Colonic mucosa (tissue), 4 donors: ENCODE measurements at regions not wholly inside any gene's neighbourhood (a gene's known extent, or its start where the extent isn't known, plus 50 kb on each side); places are given as distances from the start of the nearest gene placed in this dataset.

Source experiments
- DNase-seq: peaks from one replicate; pipeline ENCODE4 v3.0.0-alpha.2; 2020
- H3K27ac ChIP-seq: fragments of 200-600 bp; one replicate; pipeline ENCODE4 v1.8.0; 2021
- H3K27me3 ChIP-seq: fragments of 200-600 bp; one replicate; pipeline ENCODE4 v1.8.0; 2021
- H3K36me3 ChIP-seq: fragments of 200-600 bp; one replicate; pipeline ENCODE4 v1.8.0; 2021
- H3K4me1 ChIP-seq: fragments of 200-600 bp; one replicate; pipeline ENCODE4 v1.8.0; 2021; ENCODE audit warnings: mild to moderate bottlenecking
- H3K4me3 ChIP-seq: fragments of 200-600 bp; one replicate; pipeline ENCODE4 v1.8.0; 2021
- H3K9ac ChIP-seq, 2 donors: one replicate each; pipeline ENCODE4 v1.7.0; 2013; ENCODE audit warnings: control low read depth in 2 of 2, low read depth in 2 of 2, low read length in 2 of 2
- H3K9me3 ChIP-seq: fragments of 200-600 bp; one replicate; pipeline ENCODE4 v1.8.0; 2021
- intact Hi-C: fragments of 100-400 bp; cut with DNase I; formaldehyde crosslinking; loops from one replicate; pipeline ENCODE4 v1.14.1; 2022
- TF ChIP-seq, protein P1 (sequence below): fragments of 200-600 bp; IDR thresholded peaks from one replicate; pipeline ENCODE4 v1.8.0; 2022; ENCODE audit warnings: antibody characterized with exemption, mild to moderate bottlenecking
- donor health status: healthy.
- donor health status: DM: no; HTN: no; CAD: no.
- donor health status: DM: no; HTN: no; CAD: no.

DNA sequence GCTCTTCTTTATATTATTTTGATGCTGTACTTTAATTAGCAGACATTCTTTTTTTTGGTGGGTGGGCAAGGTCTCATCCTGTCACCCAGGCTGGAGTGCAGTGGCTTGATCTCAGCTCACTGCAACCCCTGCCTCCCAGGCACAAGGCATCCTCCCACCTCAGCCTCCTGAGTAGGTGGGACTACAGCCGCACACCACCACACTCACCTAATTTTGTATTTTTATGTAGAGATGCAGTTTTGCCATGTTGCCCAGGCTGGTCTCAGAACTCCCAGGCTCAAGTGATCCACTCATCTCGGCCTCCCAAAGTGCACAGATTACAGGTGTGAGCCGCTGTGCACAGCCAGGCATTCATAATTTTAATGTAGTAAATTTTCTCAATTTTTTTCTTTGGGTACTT lies 608.1 kb downstream of the ZNF385D start:
- H3K9me3 ChIP-seq, result no peaks in the 10 kb centered on the region
- H3K9ac ChIP-seq, result no peak overlapping the region
- no peaks in the 10 kb centered on the region for H3K4me1 ChIP-seq
- no peak overlapping the region for H3K4me3 ChIP-seq
- no peak overlapping the region for H3K27ac ChIP-seq
- H3K36me3 ChIP-seq, result no peaks in the 10 kb centered on the region
- intact Hi-C loops, result no loop called here
- DNase-seq, result no peak
- TF ChIP-seq, protein P1, sequence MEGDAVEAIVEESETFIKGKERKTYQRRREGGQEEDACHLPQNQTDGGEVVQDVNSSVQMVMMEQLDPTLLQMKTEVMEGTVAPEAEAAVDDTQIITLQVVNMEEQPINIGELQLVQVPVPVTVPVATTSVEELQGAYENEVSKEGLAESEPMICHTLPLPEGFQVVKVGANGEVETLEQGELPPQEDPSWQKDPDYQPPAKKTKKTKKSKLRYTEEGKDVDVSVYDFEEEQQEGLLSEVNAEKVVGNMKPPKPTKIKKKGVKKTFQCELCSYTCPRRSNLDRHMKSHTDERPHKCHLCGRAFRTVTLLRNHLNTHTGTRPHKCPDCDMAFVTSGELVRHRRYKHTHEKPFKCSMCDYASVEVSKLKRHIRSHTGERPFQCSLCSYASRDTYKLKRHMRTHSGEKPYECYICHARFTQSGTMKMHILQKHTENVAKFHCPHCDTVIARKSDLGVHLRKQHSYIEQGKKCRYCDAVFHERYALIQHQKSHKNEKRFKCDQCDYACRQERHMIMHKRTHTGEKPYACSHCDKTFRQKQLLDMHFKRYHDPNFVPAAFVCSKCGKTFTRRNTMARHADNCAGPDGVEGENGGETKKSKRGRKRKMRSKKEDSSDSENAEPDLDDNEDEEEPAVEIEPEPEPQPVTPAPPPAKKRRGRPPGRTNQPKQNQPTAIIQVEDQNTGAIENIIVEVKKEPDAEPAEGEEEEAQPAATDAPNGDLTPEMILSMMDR, result no peak
- no peaks in the 10 kb centered on the region for H3K27me3 ChIP-seq

DNA sequence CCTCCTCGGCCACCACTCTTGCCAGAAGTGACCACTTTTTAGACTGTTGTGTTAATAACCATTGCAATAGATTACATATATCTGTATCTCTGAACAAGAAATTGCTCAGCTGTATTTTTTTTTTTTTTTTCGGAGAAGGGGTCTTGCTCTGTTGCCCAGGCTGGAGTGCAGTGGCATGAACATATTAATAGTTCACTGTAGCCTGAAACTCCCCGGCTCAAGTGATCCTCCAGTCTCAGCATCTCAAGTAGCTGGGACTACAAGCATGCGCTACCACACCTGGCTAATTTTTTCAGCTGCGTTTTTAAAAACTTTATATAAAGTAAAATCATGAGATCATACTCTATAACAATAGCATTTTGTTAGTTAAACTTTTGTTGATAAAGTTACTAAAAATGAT lies 609.0 kb downstream of the ZNF385D start:
- Histone ChIP-seq H3K27me3 (no peaks in the 10 kb centered on the region), H3K27ac (no peak overlapping the region), H3K9ac (no peak overlapping the region), H3K4me3 (no peak overlapping the region), H3K4me1 (no peaks in the 10 kb centered on the region), H3K9me3 (no peaks in the 10 kb centered on the region), H3K36me3 (no peaks in the 10 kb centered on the region)
- DNase-seq, result no peak
- intact Hi-C loops, result no loop called here
- TF ChIP-seq, protein P1, result no peak

DNA sequence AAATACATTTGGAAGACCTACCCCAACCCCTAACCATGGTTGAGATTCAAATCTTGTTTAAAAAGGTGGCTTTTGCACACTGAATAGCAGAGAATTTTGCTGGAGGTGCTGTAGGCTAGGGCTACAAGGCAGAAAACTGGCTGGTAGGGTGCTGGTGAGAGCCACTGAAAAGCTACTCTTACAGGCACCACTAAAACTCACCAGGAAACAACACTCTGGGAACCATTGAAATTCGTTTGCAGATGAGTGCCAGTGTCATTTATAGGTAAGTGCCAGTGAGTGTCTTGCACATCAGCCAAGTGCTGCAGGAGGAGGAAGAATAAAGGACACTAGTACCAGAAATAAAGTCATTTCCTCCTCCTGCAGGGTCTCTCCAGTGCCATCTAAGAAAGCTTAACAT lies 610.2 kb downstream of the ZNF385D start:
- no peak overlapping the region for H3K4me3 ChIP-seq
- H3K36me3 ChIP-seq, result no peaks in the 10 kb centered on the region
- no peaks in the 10 kb centered on the region for H3K9me3 ChIP-seq
- TF ChIP-seq, protein P1, result no peak
- intact Hi-C loops, result no loop called here
- no peak overlapping the region for H3K9ac ChIP-seq
- no peak for DNase-seq
- H3K27ac ChIP-seq, result no peak overlapping the region
- no peaks in the 10 kb centered on the region for H3K27me3 ChIP-seq
- H3K4me1 ChIP-seq, result no peaks in the 10 kb centered on the region

DNA sequence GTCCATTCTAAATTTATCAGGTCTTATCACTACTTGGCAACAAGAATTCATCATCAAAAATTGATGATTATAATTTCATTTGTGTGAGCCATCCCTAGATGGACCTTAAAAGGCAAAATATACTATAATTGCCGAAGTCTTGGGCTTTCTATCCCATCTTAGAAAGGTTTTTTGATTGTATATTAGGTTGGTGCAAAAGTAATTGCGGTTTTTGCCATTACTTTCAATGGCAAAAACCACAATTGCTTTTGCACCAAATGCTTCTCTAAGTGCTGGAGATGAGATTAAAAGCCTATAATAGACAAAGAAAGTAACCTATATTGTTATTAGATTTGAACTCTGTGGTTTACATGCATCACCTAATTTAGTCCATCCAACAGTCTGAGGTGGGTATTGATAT lies 612.9 kb downstream of the ZNF385D start:
- H3K9me3 ChIP-seq, result no peaks in the 10 kb centered on the region
- intact Hi-C loops, result no loop called here
- no peaks in the 10 kb centered on the region for H3K36me3 ChIP-seq
- no peak overlapping the region for H3K27ac ChIP-seq
- no peaks in the 10 kb centered on the region for H3K27me3 ChIP-seq
- no peak overlapping the region for H3K9ac ChIP-seq
- TF ChIP-seq, protein P1, result no peak
- no peak for DNase-seq
- H3K4me1 ChIP-seq, result no peaks in the 10 kb centered on the region
- no peak overlapping the region for H3K4me3 ChIP-seq

DNA sequence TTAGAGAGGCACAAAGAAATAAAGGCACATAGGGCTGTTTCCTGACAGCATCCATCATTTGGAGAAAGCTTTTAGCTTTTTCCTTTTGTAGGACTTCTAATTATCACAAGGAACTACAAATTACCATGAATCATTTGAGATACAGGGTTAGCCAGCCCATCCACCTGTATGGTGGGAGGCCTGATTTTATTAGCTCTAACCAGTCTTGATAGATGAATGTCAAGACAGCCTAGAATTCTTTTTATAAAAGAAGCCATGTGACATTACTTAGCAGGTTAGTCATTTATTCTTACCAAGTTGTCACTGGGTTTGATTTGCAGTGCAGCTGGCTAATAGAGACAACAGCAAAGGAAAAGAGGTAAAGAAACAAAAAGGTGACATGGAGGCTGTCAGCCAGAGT lies 618.1 kb downstream of the ZNF385D start:
- no peak overlapping the region for H3K27ac ChIP-seq
- TF ChIP-seq, protein P1, result no peak
- no peaks in the 10 kb centered on the region for H3K4me1 ChIP-seq
- H3K9me3 ChIP-seq, result no peaks in the 10 kb centered on the region
- no peaks in the 10 kb centered on the region for H3K36me3 ChIP-seq
- H3K27me3 ChIP-seq, result no peaks in the 10 kb centered on the region
- H3K4me3 ChIP-seq, result no peak overlapping the region
- no peak overlapping the region for H3K9ac ChIP-seq
- DNase-seq, result no peak
- intact Hi-C loops, result no loop called here

DNA sequence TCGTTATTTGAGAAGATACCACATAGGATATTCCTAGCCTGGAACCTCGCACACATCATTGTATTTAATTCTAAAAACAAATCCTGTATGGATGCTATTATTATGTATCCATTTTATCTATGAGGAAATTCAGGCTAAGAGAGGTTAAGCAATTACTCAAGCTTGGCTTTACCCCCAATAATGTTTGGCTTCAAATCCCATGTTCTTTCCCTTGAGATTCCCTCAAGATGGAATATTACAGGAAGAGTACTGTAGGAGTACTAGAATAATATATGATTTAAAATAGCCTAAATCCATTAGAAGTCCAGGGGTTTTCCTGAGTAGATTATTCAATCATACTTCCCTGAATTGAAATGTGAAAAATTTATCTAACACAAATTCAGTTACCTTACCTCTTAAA lies 630.2 kb downstream of the ZNF385D start:
- no peaks in the 10 kb centered on the region for H3K9me3 ChIP-seq
- no peak for DNase-seq
- no peak overlapping the region for H3K9ac ChIP-seq
- H3K27ac ChIP-seq, result no peak overlapping the region
- TF ChIP-seq, protein P1, result no peak
- H3K4me3 ChIP-seq, result no peak overlapping the region
- no peaks in the 10 kb centered on the region for H3K36me3 ChIP-seq
- intact Hi-C loops, result no loop called here
- H3K4me1 ChIP-seq, result no peaks in the 10 kb centered on the region
- H3K27me3 ChIP-seq, result no peaks in the 10 kb centered on the region
